ENCODE measurements at regions not wholly inside any gene's neighbourhood (a gene's known extent, or its start where the extent isn't known, plus 50 kb on each side); places are given as distances from the start of the nearest gene placed in this dataset.

DNA sequence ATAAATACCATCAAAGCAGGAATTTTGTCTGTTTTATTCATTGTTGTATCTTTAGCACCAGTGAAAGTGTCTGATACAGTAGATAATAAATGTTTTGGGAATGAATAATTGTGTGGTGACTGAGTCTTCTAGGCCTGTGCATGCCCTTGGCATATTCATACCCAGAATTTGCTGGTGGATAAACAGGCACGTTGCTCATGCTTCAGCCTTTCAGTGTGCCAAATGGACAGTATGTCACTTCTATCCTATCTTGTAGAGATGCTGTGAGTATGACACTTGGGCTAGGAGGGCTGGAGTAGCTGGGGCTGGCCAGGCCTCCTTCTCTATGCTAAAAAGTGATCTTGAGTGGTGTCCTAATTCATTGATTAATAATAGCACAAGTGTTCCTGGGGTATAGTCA is 287.3 kb upstream of the DDI1 start:
- H3F3A ChIP-seq (ENCODE audit: insufficient read depth, low read depth) = no peaks in the 10 kb centered on the region
- no peaks in the 10 kb centered on the region for H3K27me3 ChIP-seq (ENCODE audit: insufficient read depth, low read depth)
- no peak overlapping the region for H3K4me3 ChIP-seq
- no peaks in the 10 kb centered on the region for H3K9me2 ChIP-seq (ENCODE audit: insufficient read depth)
- no peaks in the 10 kb centered on the region for H3K4me1 ChIP-seq (replicated peaks; ENCODE audit: insufficient read depth)
- intact Hi-C loops (cut with micrococcal nuclease; ENCODE audit: unreplicated experiment) = no loop called here
- no peak overlapping the region for H2AFZ ChIP-seq
- no peak for TF ChIP-seq EZH2 (IDR thresholded peaks at IDR 0.05; ENCODE audit: low read depth)
- TF ChIP-seq, protein P1, sequence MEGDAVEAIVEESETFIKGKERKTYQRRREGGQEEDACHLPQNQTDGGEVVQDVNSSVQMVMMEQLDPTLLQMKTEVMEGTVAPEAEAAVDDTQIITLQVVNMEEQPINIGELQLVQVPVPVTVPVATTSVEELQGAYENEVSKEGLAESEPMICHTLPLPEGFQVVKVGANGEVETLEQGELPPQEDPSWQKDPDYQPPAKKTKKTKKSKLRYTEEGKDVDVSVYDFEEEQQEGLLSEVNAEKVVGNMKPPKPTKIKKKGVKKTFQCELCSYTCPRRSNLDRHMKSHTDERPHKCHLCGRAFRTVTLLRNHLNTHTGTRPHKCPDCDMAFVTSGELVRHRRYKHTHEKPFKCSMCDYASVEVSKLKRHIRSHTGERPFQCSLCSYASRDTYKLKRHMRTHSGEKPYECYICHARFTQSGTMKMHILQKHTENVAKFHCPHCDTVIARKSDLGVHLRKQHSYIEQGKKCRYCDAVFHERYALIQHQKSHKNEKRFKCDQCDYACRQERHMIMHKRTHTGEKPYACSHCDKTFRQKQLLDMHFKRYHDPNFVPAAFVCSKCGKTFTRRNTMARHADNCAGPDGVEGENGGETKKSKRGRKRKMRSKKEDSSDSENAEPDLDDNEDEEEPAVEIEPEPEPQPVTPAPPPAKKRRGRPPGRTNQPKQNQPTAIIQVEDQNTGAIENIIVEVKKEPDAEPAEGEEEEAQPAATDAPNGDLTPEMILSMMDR (conservative IDR thresholded peaks at IDR 0.05) = no peak
- H3K27ac ChIP-seq = no peak overlapping the region
- CTCF ChIA-PET = no interaction called here
- POLR2A ChIA-PET (ENCODE audit: unreplicated experiment) = no interaction called here
- no peaks in the 10 kb centered on the region for H3K36me3 ChIP-seq (ENCODE audit: low read depth)
- BruUV-seq (replicated peaks) = no TSS peak
- H3K9me3 ChIP-seq (ENCODE audit: insufficient read depth, low read depth) = no peaks in the 10 kb centered on the region; the same call in 1 of the 2 replicates
- H3K79me2 ChIP-seq (ENCODE audit: low read depth) = no peaks in the 10 kb centered on the region
- no peaks in the 10 kb centered on the region for H4K20me1 ChIP-seq (ENCODE audit: insufficient read depth)
- no peak for DNase-seq
- no peak overlapping the region for H3K4me2 ChIP-seq

DNA sequence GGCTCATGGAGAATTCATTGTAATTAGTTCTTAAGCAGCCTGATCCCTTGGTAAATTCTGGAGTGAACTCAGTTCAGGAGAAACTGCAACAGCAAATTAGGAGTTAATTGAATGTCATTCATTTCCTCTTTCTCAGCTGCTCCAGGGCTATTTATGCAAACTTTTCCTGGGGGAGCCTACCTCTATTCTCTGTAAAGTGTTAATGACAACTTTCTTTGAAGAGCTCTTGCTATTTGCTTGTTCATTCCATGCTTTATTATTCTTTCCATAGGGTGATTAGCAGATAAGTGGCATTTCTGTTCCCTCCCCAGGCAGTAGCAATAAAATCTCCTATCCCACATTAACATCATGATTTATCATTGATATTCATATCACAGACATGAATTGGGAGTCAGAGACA is 267.6 kb upstream of the DDI1 start:
- no peaks in the 10 kb centered on the region for H3K79me2 ChIP-seq (ENCODE audit: low read depth)
- CTCF ChIA-PET = no interaction called here

DNA sequence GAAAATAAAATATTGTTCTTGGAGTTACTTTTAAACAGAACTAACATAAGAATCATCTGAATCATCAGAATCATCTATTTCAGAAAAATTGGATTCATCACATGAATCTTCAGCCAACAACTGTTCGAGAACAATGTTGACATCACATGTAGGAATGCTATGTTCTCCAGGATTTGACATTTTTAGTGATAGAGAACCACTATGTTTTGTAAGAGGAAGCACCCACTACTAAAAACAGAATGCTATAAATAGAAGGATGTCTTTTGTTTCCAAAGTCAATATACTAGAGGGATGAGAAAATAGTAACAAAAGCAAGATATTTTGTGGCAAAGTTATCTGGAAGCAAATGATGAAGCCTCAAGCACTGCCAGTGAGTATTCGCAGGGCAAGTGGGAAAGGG is 263.4 kb upstream of the DDI1 start:
- H3K36me3 ChIP-seq (ENCODE audit: low read depth) = no peaks in the 10 kb centered on the region
- no peaks in the 10 kb centered on the region for H3K79me2 ChIP-seq (ENCODE audit: low read depth)
- no peak overlapping the region for H2AFZ ChIP-seq
- H3K27me3 ChIP-seq (ENCODE audit: insufficient read depth, low read depth) = no peaks in the 10 kb centered on the region
- ChIA-PET CTCF (no interaction called here), POLR2A (ENCODE audit: unreplicated experiment) (no interaction called here)
- H3K4me3 ChIP-seq = no peak overlapping the region
- no peak overlapping the region for H3K4me2 ChIP-seq
- TF ChIP-seq, protein P1 (conservative IDR thresholded peaks at IDR 0.05) = no peak
- TF ChIP-seq EZH2 (IDR thresholded peaks at IDR 0.05; ENCODE audit: low read depth) = no peak
- BruUV-seq (replicated peaks) = no TSS peak
- H3F3A ChIP-seq (ENCODE audit: insufficient read depth, low read depth) = no peaks in the 10 kb centered on the region
- intact Hi-C loops (cut with micrococcal nuclease; ENCODE audit: unreplicated experiment) = no loop called here
- H3K4me1 ChIP-seq (replicated peaks; ENCODE audit: insufficient read depth) = no peaks in the 10 kb centered on the region
- H3K9me2 ChIP-seq (ENCODE audit: insufficient read depth) = no peaks in the 10 kb centered on the region
- H4K20me1 ChIP-seq (ENCODE audit: insufficient read depth) = no peaks in the 10 kb centered on the region
- no peak overlapping the region for H3K27ac ChIP-seq
- DNase-seq = no peak
- H3K9me3 ChIP-seq (ENCODE audit: insufficient read depth, low read depth) = 0 out of 2 replicates have a peak, but pooled peaks cover 4% of the 10 kb centered on the region

More for the DNA sequence above, 267.6 kb upstream of the DDI1 start:
- H3K4me1 ChIP-seq (replicated peaks; ENCODE audit: insufficient read depth) = no peaks in the 10 kb centered on the region
- no TSS peak for BruUV-seq (replicated peaks)
- H3K9me3 ChIP-seq (ENCODE audit: insufficient read depth, low read depth) = peaks cover 6% of the 10 kb centered on the region; the same call in 1 of the 2 replicates
- DNase-seq = no peak
- intact Hi-C loops (cut with micrococcal nuclease; ENCODE audit: unreplicated experiment) = no loop called here
- no peaks in the 10 kb centered on the region for H3K27me3 ChIP-seq (ENCODE audit: insufficient read depth, low read depth)
- no peaks in the 10 kb centered on the region for H4K20me1 ChIP-seq (ENCODE audit: insufficient read depth)
- no peak overlapping the region for H3K4me2 ChIP-seq
- H3K4me3 ChIP-seq = no peak overlapping the region
- POLR2A ChIA-PET (ENCODE audit: unreplicated experiment) = no interaction called here
- no peak overlapping the region for H2AFZ ChIP-seq
- H3K9me2 ChIP-seq (ENCODE audit: insufficient read depth) = no peaks in the 10 kb centered on the region
- no peak for TF ChIP-seq EZH2 (IDR thresholded peaks at IDR 0.05; ENCODE audit: low read depth)
- TF ChIP-seq, protein P1 (conservative IDR thresholded peaks at IDR 0.05) = no peak
- H3F3A ChIP-seq (ENCODE audit: insufficient read depth, low read depth) = no peaks in the 10 kb centered on the region
- H3K27ac ChIP-seq = no peak overlapping the region
- H3K36me3 ChIP-seq (ENCODE audit: low read depth) = no peaks in the 10 kb centered on the region

Data from PC-9 (cell line).